Sigmoid colon (tissue), 6 donors: ENCODE measurements at regions not wholly inside any gene's neighbourhood (a gene's known extent, or its start where the extent isn't known, plus 50 kb on each side); places are given as distances from the start of the nearest gene placed in this dataset.

Experiments
- DNase-seq: peaks from one replicate; pipeline ENCODE4 v3.0.0-alpha.2; 2019
- H3K27ac ChIP-seq, 4 donors: fragments of 200-600 bp; sonication (generic); one replicate each; pipeline ENCODE4 v1.5.1; 2016 to 2019; ENCODE audit warnings: mild to moderate bottlenecking in 1 of 4
- H3K27me3 ChIP-seq, 3 donors: fragments of 200-600 bp; sonication (generic); one replicate each; pipeline ENCODE4 v1.5.1; 2019; ENCODE audit warnings: mild to moderate bottlenecking in 1 of 3
- H3K36me3 ChIP-seq, 4 donors: fragments of 200-600 bp; sonication (generic); one replicate each; pipeline ENCODE4 v1.5.1; 2016 to 2019
- H3K4me1 ChIP-seq, 4 donors: fragments of 200-600 bp; sonication (generic); one replicate each; pipeline ENCODE4 v1.5.1; 2017 to 2019
- H3K4me3 ChIP-seq, 4 donors: fragments of 200-600 bp; sonication (generic); one replicate each; pipeline ENCODE4 v1.5.1; 2017 to 2019; ENCODE audit warnings: mild to moderate bottlenecking in 2 of 4, moderate library complexity in 1 of 4
- H3K9me3 ChIP-seq, 4 donors: fragments of 200-600 bp in 3 of 4; sonication (generic) in 3 of 4; one replicate each; pipeline versions ENCODE4 v1.5.1 to v1.6.1; 2013 to 2019
- EP300 ChIP-seq, 4 donors: sonication (generic); formaldehyde crosslinking; IDR thresholded peaks; one replicate each; pipeline ENCODE4 v1.6.1; 2017; ENCODE audit warnings: antibody characterized with exemption in 4 of 4
- POLR2A ChIP-seq, 2 donors: fragments of 450-650 bp; IDR thresholded peaks; one replicate each; pipeline ENCODE4 v1.6.1; 2016; ENCODE audit warnings: antibody characterized with exemption in 2 of 2, mild to moderate bottlenecking in 2 of 2, moderate library complexity in 2 of 2
- POLR2AphosphoS5 ChIP-seq, 4 donors: sonication (generic); formaldehyde crosslinking; IDR thresholded peaks; one replicate each; pipeline ENCODE4 v1.6.1; 2017; ENCODE audit warnings: antibody characterized with exemption in 4 of 4
- WGBS, 2 donors: extraction: QIAGEN DNeasy Blood & Tissue Kit; methylation state at CpG; one replicate each; pipeline ENCODE4 v1.1.7; 2013; 5-methylcytosine and 5-hydroxymethylcytosine counted together
- intact Hi-C: fragments of 100-400 bp; cut with DNase I; formaldehyde crosslinking; loops from one replicate; pipeline ENCODE4 v1.15.1; 2023
- TF ChIP-seq, protein P1 (sequence below), 4 experiments: fragments of 450-650 bp in 3 of 4; fragments of 200-600 bp in 1 of 4; IDR thresholded peaks; one replicate each; pipeline ENCODE4 v1.5.1; 2016 to 2019; ENCODE audit warnings: antibody characterized with exemption in 4 of 4, mild to moderate bottlenecking in 3 of 4, moderate library complexity in 2 of 4
- donor health status: healthy with polysubstance abuse.
- donor health status: healthy.

DNA sequence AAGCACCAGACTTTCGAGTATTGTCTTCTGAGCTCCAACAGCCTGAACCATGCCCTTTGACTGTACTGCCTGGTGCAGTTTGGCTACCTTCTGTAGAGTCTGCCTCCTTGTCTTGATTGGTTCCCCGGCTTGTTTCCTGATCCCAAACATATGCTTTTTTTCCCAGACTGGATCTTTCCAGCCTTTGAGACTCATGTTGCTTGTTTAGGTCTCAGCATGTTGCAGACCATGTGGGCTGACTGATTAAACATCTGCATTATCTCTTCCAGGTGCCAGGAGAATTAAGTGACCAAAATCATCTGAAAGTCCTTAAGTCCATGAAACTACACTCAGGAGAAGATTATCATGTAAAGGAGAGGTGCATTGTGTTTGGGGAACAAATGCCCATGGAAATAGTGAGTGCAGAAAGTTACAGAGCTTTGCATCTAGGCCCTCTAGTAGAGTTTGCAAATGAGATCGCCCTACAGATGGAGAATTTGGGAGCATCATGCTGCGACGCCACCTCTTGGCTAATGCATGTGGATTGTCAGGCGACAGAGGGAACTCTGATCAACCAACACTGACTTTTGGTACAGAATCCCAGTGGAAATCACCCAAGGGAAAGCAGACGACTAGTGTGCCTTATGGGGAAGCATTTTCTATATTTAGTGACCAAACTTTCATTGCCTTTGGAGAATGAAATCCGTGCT, 188.8 kb downstream of the BLID start:
- no peak for DNase-seq
- TF ChIP-seq, protein P1, sequence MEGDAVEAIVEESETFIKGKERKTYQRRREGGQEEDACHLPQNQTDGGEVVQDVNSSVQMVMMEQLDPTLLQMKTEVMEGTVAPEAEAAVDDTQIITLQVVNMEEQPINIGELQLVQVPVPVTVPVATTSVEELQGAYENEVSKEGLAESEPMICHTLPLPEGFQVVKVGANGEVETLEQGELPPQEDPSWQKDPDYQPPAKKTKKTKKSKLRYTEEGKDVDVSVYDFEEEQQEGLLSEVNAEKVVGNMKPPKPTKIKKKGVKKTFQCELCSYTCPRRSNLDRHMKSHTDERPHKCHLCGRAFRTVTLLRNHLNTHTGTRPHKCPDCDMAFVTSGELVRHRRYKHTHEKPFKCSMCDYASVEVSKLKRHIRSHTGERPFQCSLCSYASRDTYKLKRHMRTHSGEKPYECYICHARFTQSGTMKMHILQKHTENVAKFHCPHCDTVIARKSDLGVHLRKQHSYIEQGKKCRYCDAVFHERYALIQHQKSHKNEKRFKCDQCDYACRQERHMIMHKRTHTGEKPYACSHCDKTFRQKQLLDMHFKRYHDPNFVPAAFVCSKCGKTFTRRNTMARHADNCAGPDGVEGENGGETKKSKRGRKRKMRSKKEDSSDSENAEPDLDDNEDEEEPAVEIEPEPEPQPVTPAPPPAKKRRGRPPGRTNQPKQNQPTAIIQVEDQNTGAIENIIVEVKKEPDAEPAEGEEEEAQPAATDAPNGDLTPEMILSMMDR (IDR thresholded peaks at IDR 0.05), result no peak
- no peak for TF ChIP-seq EP300 (IDR thresholded peaks at IDR 0.05)
- no peak for TF ChIP-seq POLR2AphosphoS5 (IDR thresholded peaks at IDR 0.05)
- no peak for TF ChIP-seq POLR2A (IDR thresholded peaks at IDR 0.05)
- H3K36me3 ChIP-seq, result no peaks in the 10 kb centered on the region
- H3K27me3 ChIP-seq, result no peaks in the 10 kb centered on the region
- peaks cover 0 to 22% (median 14%) of the 10 kb centered on the region in 4 donors for H3K4me1 ChIP-seq
- WGBS, 2 donors, result 81 to 85% methylated on average over 8 of the region's 8 CpGs
- intact Hi-C loops, result no loop called here
- H3K4me3 ChIP-seq, result no peak overlapping the region
- no peaks in the 10 kb centered on the region for H3K9me3 ChIP-seq
- no peak overlapping the region for H3K27ac ChIP-seq

- intact Hi-C loops, result no loop called here
- Histone ChIP-seq H3K27ac (no peak overlapping the region), H3K36me3 (no peaks in the 10 kb centered on the region), H3K4me1 (peaks cover 0 to 8% (median 6%) of the 10 kb centered on the region in 4 donors), H3K27me3 (no peaks in the 10 kb centered on the region), H3K9me3 (no peaks in the 10 kb centered on the region), H3K4me3 (no peak overlapping the region)
- DNase-seq, result no peak
- TF ChIP-seq POLR2AphosphoS5 (IDR thresholded peaks at IDR 0.05), result no peak
- TF ChIP-seq, protein P1 (IDR thresholded peaks at IDR 0.05), result no peak
- no peak for TF ChIP-seq EP300 (IDR thresholded peaks at IDR 0.05)
- TF ChIP-seq POLR2A (IDR thresholded peaks at IDR 0.05), result no peak
- 87 to 91% methylated on average over 6 of the region's 6 CpGs for WGBS, 2 donors
Observed at GRCh38 chr11:121924191-121924590, 191.8 kb downstream of the BLID start.

DNA sequence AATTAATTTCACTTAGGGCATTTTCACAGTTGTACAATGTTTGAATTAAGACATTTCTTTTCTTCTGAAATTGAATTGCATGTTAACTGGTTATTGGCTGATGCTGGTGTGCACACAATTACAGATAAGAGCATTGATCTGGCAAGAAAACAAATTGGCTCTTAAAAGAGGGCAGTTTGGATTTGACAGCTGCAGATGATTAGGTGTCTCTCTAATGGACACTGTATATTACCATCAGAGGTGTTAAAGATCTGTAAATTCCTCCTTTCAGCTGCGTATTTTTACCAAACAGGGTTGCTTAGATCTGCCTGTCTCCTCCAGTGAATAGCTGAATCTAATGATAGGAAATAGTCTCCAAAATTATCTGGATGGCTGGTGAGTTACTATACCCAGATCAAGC, 198.5 kb downstream of the BLID start:
- intact Hi-C loops, result no loop called here
- Histone ChIP-seq H3K9me3 (no peaks in the 10 kb centered on the region), H3K4me3 (no peak overlapping the region), H3K27ac (no peak overlapping the region), H3K27me3 (no peaks in the 10 kb centered on the region), H3K36me3 (no peaks in the 10 kb centered on the region), H3K4me1 (no peaks in the 10 kb centered on the region)
- 82 to 85% methylated on average over 1 of the region's 1 CpG for WGBS, 2 donors
- TF ChIP-seq POLR2A (IDR thresholded peaks at IDR 0.05) (no peak), EP300 (IDR thresholded peaks at IDR 0.05) (no peak), POLR2AphosphoS5 (IDR thresholded peaks at IDR 0.05) (no peak)
- TF ChIP-seq, protein P1 (IDR thresholded peaks at IDR 0.05), result no peak
- no peak for DNase-seq

DNA sequence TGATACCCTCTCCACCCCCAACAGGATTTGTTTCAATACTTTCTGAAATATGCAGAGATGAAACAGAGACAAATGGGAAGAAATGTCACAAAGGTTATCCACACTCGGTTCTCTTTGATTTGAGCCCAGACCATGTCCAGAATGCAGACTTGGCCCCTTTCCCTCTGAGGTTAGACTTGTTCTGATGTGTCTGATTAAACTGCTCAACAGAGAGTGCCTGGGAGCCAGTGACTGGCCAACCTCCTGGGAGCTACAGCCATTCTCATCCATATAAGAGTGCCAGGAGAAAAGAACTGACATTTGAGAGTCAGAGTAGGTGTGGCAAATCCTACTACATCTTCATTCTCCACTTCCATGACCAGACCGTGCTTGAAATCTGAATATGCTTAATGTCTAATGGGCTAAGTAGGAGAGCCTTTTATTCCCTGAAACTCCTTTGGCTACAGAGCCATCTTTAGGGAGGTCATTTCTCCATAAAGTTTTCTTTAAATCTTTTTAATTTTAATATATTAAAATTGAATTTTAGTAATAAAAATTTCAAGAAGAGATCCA, 201.4 kb downstream of the BLID start:
- no peak for TF ChIP-seq POLR2A (IDR thresholded peaks at IDR 0.05)
- TF ChIP-seq POLR2AphosphoS5 (IDR thresholded peaks at IDR 0.05), result no peak
- TF ChIP-seq, protein P1 (IDR thresholded peaks at IDR 0.05), result no peak
- no peak for TF ChIP-seq EP300 (IDR thresholded peaks at IDR 0.05)
- Histone ChIP-seq H3K27ac (no peak overlapping the region), H3K27me3 (no peaks in the 10 kb centered on the region), H3K36me3 (no peaks in the 10 kb centered on the region), H3K9me3 (no peaks in the 10 kb centered on the region), H3K4me3 (no peak overlapping the region), H3K4me1 (no peaks in the 10 kb centered on the region)
- intact Hi-C loops, result no loop called here
- 68 to 79% methylated on average over 2 of the region's 2 CpGs for WGBS, 2 donors
- DNase-seq, result no peak
